GM18907 (cell line): ENCODE measurements at regions not wholly inside any gene's neighbourhood (a gene's known extent, or its start where the extent isn't known, plus 50 kb on each side); places are given as distances from the start of the nearest gene placed in this dataset.
A peak's percentile ranks its signal among the peaks of the same experiment; 100 is the strongest.
"Not testable (repeated sequence)": the region's sequence is repeated elsewhere in the genome, so short reads cannot be mapped to it uniquely, and the experiment has no call there.

ENCODE experiments used
- ATAC-seq: cut with Tn5 transposase; IDR thresholded peaks from one replicate; pipeline ENCODE4 v1.9.1; 2021; ENCODE audit warnings: mild to moderate bottlenecking, moderate library complexity; ENCODE audit not compliant: unreplicated experiment

- no peak for ATAC-seq
Measured at GRCh38 chr14:22118899-22119477, 445.4 kb upstream of the OR4E1 start.

GRCh38 chr14:22113401-22113800, 439.8 kb upstream of the OR4E1 start:
- no peak for ATAC-seq

GRCh38 chr14:22112004-22112403, 438.4 kb upstream of the OR4E1 start:
- ATAC-seq, result no peak

GRCh38 chr14:22107753-22108152, 434.1 kb upstream of the OR4E1 start:
- no peak for ATAC-seq

- ATAC-seq, result no peak
Measured at GRCh38 chr14:22106700-22107697, 433.4 kb upstream of the OR4E1 start.

- no peak for ATAC-seq
Measured at GRCh38 chr14:22105624-22106006, 432.0 kb upstream of the OR4E1 start.

GRCh38 chr14:22105006-22105623, 431.5 kb upstream of the OR4E1 start:
- no peak for ATAC-seq

- ATAC-seq, result not testable (repeated sequence)
Measured at GRCh38 chr14:22100764-22101120, 427.1 kb upstream of the OR4E1 start.

- ATAC-seq, result peak; percentile 87
Measured at GRCh38 chr14:22099942-22100763, 426.5 kb upstream of the OR4E1 start.

GRCh38 chr14:22098435-22098834, 424.8 kb upstream of the OR4E1 start:
- no peak for ATAC-seq

GRCh38 chr14:22097586-22098292, 424.1 kb upstream of the OR4E1 start:
- no peak for ATAC-seq

- ATAC-seq, result no peak
Measured at GRCh38 chr14:22097072-22097471, 423.5 kb upstream of the OR4E1 start.

GRCh38 chr14:22096514-22096895, 422.9 kb upstream of the OR4E1 start:
- peak; percentile 49 for ATAC-seq

- no peak for ATAC-seq
Measured at GRCh38 chr14:22095860-22096513, 422.4 kb upstream of the OR4E1 start.

- ATAC-seq, result no peak
Measured at GRCh38 chr14:22089940-22090339, 416.3 kb upstream of the OR4E1 start.

- ATAC-seq, result no peak
Measured at GRCh38 chr14:22088614-22089342, 415.2 kb upstream of the OR4E1 start.

- ATAC-seq, result no peak
Measured at GRCh38 chr14:22086131-22086530, 412.5 kb upstream of the OR4E1 start.

GRCh38 chr14:22084393-22085281, 411.0 kb upstream of the OR4E1 start:
- ATAC-seq, result no peak
